GM12872 (cell line): ENCODE measurements at regions not wholly inside any gene's neighbourhood (a gene's known extent, or its start where the extent isn't known, plus 50 kb on each side); places are given as distances from the start of the nearest gene placed in this dataset.

ENCODE experiments used
- CTCF ChIP-seq: IDR thresholded peaks from 3 replicates; pipeline ENCODE4 v1.5.1; 2011; ENCODE audit warnings: low read depth, mild to moderate bottlenecking, low read length, moderate library complexity; ENCODE audit not compliant: insufficient read depth

- TF ChIP-seq CTCF: no peak
These were observed 897.3 kb upstream of the TENM3 start for GRCh38 chr4:181345931-181346330.

GRCh38 chr4:181350615-181351415 is 892.4 kb upstream of the TENM3 start:
- no peak for TF ChIP-seq CTCF

GRCh38 chr4:181364504-181364903 is 878.7 kb upstream of the TENM3 start:
- no peak for TF ChIP-seq CTCF

- no peak for TF ChIP-seq CTCF
These were observed 877.5 kb upstream of the TENM3 start for GRCh38 chr4:181365671-181366070.

GRCh38 chr4:181372014-181372413 is 871.2 kb upstream of the TENM3 start:
- no peak for TF ChIP-seq CTCF

- no peak for TF ChIP-seq CTCF
These were observed 867.1 kb upstream of the TENM3 start for GRCh38 chr4:181376058-181376457.

GRCh38 chr4:181388061-181388460 is 855.1 kb upstream of the TENM3 start:
- no peak for TF ChIP-seq CTCF
